HEK293 (cell line): ENCODE measurements at regions not wholly inside any gene's neighbourhood (a gene's known extent, or its start where the extent isn't known, plus 50 kb on each side); places are given as distances from the start of the nearest gene placed in this dataset.

ENCODE experiments used
- CTCF ChIA-PET: fragments of 350-600 bp; formaldehyde crosslinking; extraction: SDS; loops from one replicate; lab custom pipeline; 2021; ENCODE audit warnings: antibody characterized with exemption; lab: Yijun Ruan, JAX
- POLR2A ChIA-PET: fragments of 300-600 bp; formaldehyde crosslinking; extraction: SDS; loops from one replicate; lab custom pipeline; 2020; ENCODE audit warnings: antibody characterized with exemption, inconsistent platforms; lab: Yijun Ruan, JAX
- H3K27ac ChIP-seq: fragments of 200-500 bp; sonication (Bioruptor generic); 2 replicates; pipeline ENCODE4 v1.5.1; 2014; ENCODE audit warnings: low read depth, low read length, control low read depth, inconsistent platforms; ENCODE audit errors: extremely low read depth
- H3K36me3 ChIP-seq, 2 experiments: fragments of 200-500 bp in 1 of 2; sonication (Bioruptor generic) in 1 of 2; 1 replicate in 1 of 2; 2 replicates in 1 of 2; pipeline ENCODE4 v1.5.1; 2014 to 2017; ENCODE audit warnings: inconsistent platforms in 2 of 2, low read length in 2 of 2; ENCODE audit not compliant: control insufficient read depth in 2 of 2, insufficient read depth in 1 of 2
- H3K4me1 ChIP-seq: fragments of 200-500 bp; sonication (Bioruptor generic); 2 replicates; pipeline ENCODE4 v1.5.1; 2014; ENCODE audit warnings: mild to moderate bottlenecking, low read length, inconsistent platforms; ENCODE audit not compliant: control insufficient read depth, insufficient read depth
- H3K4me3 ChIP-seq: 2 replicates; pipeline ENCODE4 v1.5.1; 2011; ENCODE audit warnings: low read depth, mild to moderate bottlenecking, control low read depth, low read length, moderate library complexity
- H3K9me3 ChIP-seq: fragments of 200-500 bp; sonication (Bioruptor generic); 2 replicates; pipeline ENCODE4 v1.5.1; 2014; ENCODE audit warnings: low read depth, low read length, inconsistent platforms; ENCODE audit not compliant: control insufficient read depth, insufficient read depth
- HOXA7 ChIP-seq: sonication (generic); formaldehyde crosslinking; IDR thresholded peaks from 2 replicates; pipeline ENCODE4 v1.8.1; 2022; ENCODE audit warnings: missing genetic modification reagents, borderline replicate concordance
- KLF8 ChIP-seq: fragments of 450-650 bp; formaldehyde crosslinking; IDR thresholded peaks from 2 replicates; pipeline ENCODE4 v1.5.1; 2016; ENCODE audit warnings: missing biosample characterization, missing genetic modification characterization
- KLF9 ChIP-seq: fragments of 450-650 bp; formaldehyde crosslinking; IDR thresholded peaks from 2 replicates; pipeline ENCODE4 v1.5.1; 2016; ENCODE audit warnings: missing biosample characterization, missing genetic modification characterization, low read depth
- SCRT1 ChIP-seq: fragments of 450-650 bp; formaldehyde crosslinking; IDR thresholded peaks from 2 replicates; pipeline ENCODE4 v1.5.1; 2016; ENCODE audit warnings: missing biosample characterization, missing genetic modification characterization, borderline replicate concordance
- ZEB2 ChIP-seq: fragments of 450-650 bp; formaldehyde crosslinking; IDR thresholded peaks from 2 replicates; pipeline ENCODE4 v1.5.1; 2016; ENCODE audit warnings: missing biosample characterization, missing genetic modification characterization
- ZNF121 ChIP-seq: fragments of 450-650 bp; formaldehyde crosslinking; IDR thresholded peaks from 2 replicates; pipeline ENCODE4 v1.5.1; 2016; ENCODE audit warnings: missing biosample characterization, missing genetic modification characterization
- ZNF133 ChIP-seq: fragments of 450-650 bp; formaldehyde crosslinking; IDR thresholded peaks from 2 replicates; pipeline ENCODE4 v1.5.1; 2016; ENCODE audit warnings: missing biosample characterization, missing genetic modification characterization
- ZNF138 ChIP-seq: fragments of 450-650 bp; formaldehyde crosslinking; IDR thresholded peaks from 2 replicates; pipeline ENCODE4 v1.5.1; 2016; ENCODE audit warnings: missing biosample characterization, missing genetic modification characterization, borderline replicate concordance
- ZNF169 ChIP-seq: fragments of 450-650 bp; formaldehyde crosslinking; IDR thresholded peaks from 2 replicates; pipeline ENCODE4 v1.5.1; 2016; ENCODE audit warnings: missing biosample characterization, missing genetic modification characterization
- ZNF174 ChIP-seq: fragments of 450-650 bp; formaldehyde crosslinking; IDR thresholded peaks from 2 replicates; pipeline ENCODE4 v1.5.0; 2017; ENCODE audit warnings: missing biosample characterization, mild to moderate bottlenecking, missing genetic modification characterization
- ZNF175 ChIP-seq: fragments of 450-650 bp; formaldehyde crosslinking; IDR thresholded peaks from 2 replicates; pipeline ENCODE4 v1.5.1; 2016; ENCODE audit warnings: missing biosample characterization, missing genetic modification characterization
- ZNF19 ChIP-seq: fragments of 450-650 bp; formaldehyde crosslinking; IDR thresholded peaks from 2 replicates; pipeline ENCODE4; 2016; ENCODE audit warnings: missing biosample characterization, missing genetic modification characterization, low read depth
- ZNF37A ChIP-seq: fragments of 450-650 bp; IDR thresholded peaks from 2 replicates; pipeline ENCODE4 v1.5.1; 2018; ENCODE audit warnings: missing biosample characterization, missing genetic modification characterization
- ZNF510 ChIP-seq: fragments of 450-650 bp; formaldehyde crosslinking; IDR thresholded peaks from 2 replicates; pipeline ENCODE4 v1.5.1; 2018; ENCODE audit warnings: mild to moderate bottlenecking, missing genetic modification characterization, missing biosample characterization; ENCODE audit not compliant: insufficient replicate concordance
- ZNF529 ChIP-seq: fragments of 450-650 bp; formaldehyde crosslinking; IDR thresholded peaks from 2 replicates; pipeline ENCODE4 v1.5.1; 2017; ENCODE audit warnings: missing genetic modification characterization, missing biosample characterization; ENCODE audit not compliant: insufficient replicate concordance
- ZNF626 ChIP-seq: fragments of 450-650 bp; sonication (Bioruptor Pico); formaldehyde crosslinking; IDR thresholded peaks from 2 replicates; pipeline ENCODE4 v1.5.1; 2018; ENCODE audit warnings: missing biosample characterization, missing genetic modification characterization, inconsistent platforms
- ZNF629 ChIP-seq: fragments of 450-650 bp; formaldehyde crosslinking; IDR thresholded peaks from 2 replicates; pipeline ENCODE4 v1.5.1; 2017; ENCODE audit warnings: missing biosample characterization, missing genetic modification characterization
- ZNF747 ChIP-seq: fragments of 450-650 bp; formaldehyde crosslinking; IDR thresholded peaks from 2 replicates; pipeline ENCODE4 v1.5.1; 2016; ENCODE audit warnings: missing biosample characterization, missing genetic modification characterization
- TF ChIP-seq, protein P1 (sequence below): fragments of 450-650 bp; formaldehyde crosslinking; IDR thresholded peaks from 2 replicates; pipeline ENCODE4 v1.5.1; 2016; ENCODE audit warnings: missing biosample characterization, missing genetic modification characterization
- TF ChIP-seq, protein P2 (sequence below): fragments of 450-650 bp; formaldehyde crosslinking; IDR thresholded peaks from 2 replicates; pipeline ENCODE4 v1.5.1; 2016; ENCODE audit warnings: missing biosample characterization, missing genetic modification characterization
- TF ChIP-seq, protein P3 (sequence below): fragments of 450-650 bp; formaldehyde crosslinking; IDR thresholded peaks from 2 replicates; pipeline ENCODE4 v1.5.1; 2016; ENCODE audit warnings: missing biosample characterization, missing genetic modification characterization
- TF ChIP-seq, protein P4 (sequence below): fragments of 450-650 bp; formaldehyde crosslinking; IDR thresholded peaks from 2 replicates; pipeline ENCODE4 v1.5.1; 2016; ENCODE audit warnings: missing biosample characterization, missing genetic modification characterization
- TF ChIP-seq, protein P5 (sequence below): fragments of 450-650 bp; formaldehyde crosslinking; IDR thresholded peaks from 2 replicates; pipeline ENCODE4; 2016; ENCODE audit warnings: missing biosample characterization, missing genetic modification characterization
- TF ChIP-seq, protein P6 (sequence below): fragments of 450-650 bp; formaldehyde crosslinking; IDR thresholded peaks from 2 replicates; pipeline ENCODE4 v1.5.1; 2016; ENCODE audit warnings: missing biosample characterization, missing genetic modification characterization, low read depth

DNA sequence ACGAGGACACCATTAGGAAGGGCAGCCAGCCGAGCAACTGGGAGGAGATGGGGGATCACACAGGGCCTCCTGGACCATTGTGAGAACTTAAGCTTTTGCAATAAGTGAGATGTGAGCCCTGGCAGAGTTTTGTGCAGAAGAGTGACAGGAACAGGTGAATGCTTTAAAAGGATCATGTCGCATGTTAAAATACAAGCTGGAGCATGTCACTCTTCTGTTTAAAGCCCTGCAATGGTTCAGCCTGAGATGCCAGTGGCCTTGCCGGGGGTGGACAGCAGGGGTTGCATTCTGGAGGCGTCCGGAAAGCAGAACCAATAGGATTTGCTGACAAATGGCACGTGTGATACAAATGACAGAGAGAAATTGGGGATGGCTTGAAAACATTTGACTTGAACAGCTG is 137.5 kb upstream of the RFLNA start:
- H3K4me1 ChIP-seq = no peaks in the 10 kb centered on the region
- no peak overlapping the region for H3K27ac ChIP-seq
- POLR2A ChIA-PET = no interaction called here
- no peak for TF ChIP-seq ZNF510 (tag by site-specific recombination)
- TF ChIP-seq ZNF747 (tag by site-specific recombination) = no peak
- TF ChIP-seq, protein P1, sequence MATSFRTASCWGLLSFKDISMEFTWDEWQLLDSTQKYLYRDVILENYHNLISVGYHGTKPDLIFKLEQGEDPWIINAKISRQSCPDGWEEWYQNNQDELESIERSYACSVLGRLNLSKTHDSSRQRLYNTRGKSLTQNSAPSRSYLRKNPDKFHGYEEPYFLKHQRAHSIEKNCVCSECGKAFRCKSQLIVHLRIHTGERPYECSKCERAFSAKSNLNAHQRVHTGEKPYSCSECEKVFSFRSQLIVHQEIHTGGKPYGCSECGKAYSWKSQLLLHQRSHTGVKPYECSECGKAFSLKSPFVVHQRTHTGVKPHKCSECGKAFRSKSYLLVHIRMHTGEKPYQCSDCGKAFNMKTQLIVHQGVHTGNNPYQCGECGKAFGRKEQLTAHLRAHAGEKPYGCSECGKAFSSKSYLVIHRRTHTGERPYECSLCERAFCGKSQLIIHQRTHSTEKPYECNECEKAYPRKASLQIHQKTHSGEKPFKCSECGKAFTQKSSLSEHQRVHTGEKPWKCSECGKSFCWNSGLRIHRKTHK (tag by site-specific recombination) = no peak
- no peak for TF ChIP-seq ZNF529
- TF ChIP-seq ZNF175 (tag by site-specific recombination) = no peak
- H3K9me3 ChIP-seq = no peaks in the 10 kb centered on the region
- H3K4me3 ChIP-seq = no peak overlapping the region
- H3K36me3 ChIP-seq = no peaks in the 10 kb centered on the region
- CTCF ChIA-PET = interaction anchor here (0.6 kb wide), 1 partner anchor 946 kb away, joined by 3 read pairs; no protein-coding TSS in a partner anchor

DNA sequence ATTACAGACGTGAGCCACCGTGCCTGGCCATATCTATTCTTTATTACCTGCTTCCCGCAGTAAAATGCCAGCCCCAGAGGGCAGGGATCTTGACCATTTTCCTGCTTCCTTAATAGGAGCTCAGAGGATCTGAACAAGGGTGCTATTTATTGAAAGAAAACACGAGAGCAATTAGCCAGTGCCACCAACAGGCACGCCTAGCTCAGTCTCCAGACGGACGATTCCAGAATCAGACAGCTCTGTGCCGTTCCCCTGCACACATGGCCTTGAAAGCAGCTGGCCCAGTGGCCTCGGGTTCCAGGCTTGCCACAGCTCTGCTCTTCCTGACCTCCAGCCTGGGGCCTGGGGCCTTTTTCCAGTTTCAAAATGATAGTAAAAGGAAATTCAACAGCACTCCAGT is 135.2 kb upstream of the RFLNA start:
- ChIA-PET POLR2A (no interaction called here), CTCF (no interaction called here)
- Histone ChIP-seq H3K27ac (no peak overlapping the region), H3K9me3 (no peaks in the 10 kb centered on the region), H3K4me3 (no peak overlapping the region), H3K36me3 (no peaks in the 10 kb centered on the region), H3K4me1 (no peaks in the 10 kb centered on the region)
- TF ChIP-seq ZNF629 (tag by site-specific recombination) (no peak), ZNF174 (tag by site-specific recombination) (no peak), SCRT1 (tag by site-specific recombination) (no peak), ZEB2 (tag by site-specific recombination) (no peak), ZNF19 (no peak), HOXA7 (CRISPR knock-in tag) (no peak), ZNF133 (tag by site-specific recombination) (no peak), KLF9 (tag by site-specific recombination) (no peak), ZNF138 (tag by site-specific recombination) (no peak), ZNF626 (tag by site-specific recombination) (no peak), ZNF169 (tag by site-specific recombination) (no peak), ZNF37A (tag by site-specific recombination) (no peak), KLF8 (tag by site-specific recombination) (no peak), ZNF121 (tag by site-specific recombination) (no peak)
- TF ChIP-seq, protein P2, sequence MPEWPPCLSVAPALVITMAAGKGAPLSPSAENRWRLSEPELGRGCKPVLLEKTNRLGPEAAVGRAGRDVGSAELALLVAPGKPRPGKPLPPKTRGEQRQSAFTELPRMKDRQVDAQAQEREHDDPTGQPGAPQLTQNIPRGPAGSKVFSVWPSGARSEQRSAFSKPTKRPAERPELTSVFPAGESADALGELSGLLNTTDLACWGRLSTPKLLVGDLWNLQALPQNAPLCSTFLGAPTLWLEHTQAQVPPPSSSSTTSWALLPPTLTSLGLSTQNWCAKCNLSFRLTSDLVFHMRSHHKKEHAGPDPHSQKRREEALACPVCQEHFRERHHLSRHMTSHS = no peak
- TF ChIP-seq, protein P3, sequence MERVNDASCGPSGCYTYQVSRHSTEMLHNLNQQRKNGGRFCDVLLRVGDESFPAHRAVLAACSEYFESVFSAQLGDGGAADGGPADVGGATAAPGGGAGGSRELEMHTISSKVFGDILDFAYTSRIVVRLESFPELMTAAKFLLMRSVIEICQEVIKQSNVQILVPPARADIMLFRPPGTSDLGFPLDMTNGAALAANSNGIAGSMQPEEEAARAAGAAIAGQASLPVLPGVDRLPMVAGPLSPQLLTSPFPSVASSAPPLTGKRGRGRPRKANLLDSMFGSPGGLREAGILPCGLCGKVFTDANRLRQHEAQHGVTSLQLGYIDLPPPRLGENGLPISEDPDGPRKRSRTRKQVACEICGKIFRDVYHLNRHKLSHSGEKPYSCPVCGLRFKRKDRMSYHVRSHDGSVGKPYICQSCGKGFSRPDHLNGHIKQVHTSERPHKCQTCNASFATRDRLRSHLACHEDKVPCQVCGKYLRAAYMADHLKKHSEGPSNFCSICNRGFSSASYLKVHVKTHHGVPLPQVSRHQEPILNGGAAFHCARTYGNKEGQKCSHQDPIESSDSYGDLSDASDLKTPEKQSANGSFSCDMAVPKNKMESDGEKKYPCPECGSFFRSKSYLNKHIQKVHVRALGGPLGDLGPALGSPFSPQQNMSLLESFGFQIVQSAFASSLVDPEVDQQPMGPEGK (tag by site-specific recombination) = no peak
- TF ChIP-seq, protein P4, sequence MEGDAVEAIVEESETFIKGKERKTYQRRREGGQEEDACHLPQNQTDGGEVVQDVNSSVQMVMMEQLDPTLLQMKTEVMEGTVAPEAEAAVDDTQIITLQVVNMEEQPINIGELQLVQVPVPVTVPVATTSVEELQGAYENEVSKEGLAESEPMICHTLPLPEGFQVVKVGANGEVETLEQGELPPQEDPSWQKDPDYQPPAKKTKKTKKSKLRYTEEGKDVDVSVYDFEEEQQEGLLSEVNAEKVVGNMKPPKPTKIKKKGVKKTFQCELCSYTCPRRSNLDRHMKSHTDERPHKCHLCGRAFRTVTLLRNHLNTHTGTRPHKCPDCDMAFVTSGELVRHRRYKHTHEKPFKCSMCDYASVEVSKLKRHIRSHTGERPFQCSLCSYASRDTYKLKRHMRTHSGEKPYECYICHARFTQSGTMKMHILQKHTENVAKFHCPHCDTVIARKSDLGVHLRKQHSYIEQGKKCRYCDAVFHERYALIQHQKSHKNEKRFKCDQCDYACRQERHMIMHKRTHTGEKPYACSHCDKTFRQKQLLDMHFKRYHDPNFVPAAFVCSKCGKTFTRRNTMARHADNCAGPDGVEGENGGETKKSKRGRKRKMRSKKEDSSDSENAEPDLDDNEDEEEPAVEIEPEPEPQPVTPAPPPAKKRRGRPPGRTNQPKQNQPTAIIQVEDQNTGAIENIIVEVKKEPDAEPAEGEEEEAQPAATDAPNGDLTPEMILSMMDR = no peak
- TF ChIP-seq, protein P5, sequence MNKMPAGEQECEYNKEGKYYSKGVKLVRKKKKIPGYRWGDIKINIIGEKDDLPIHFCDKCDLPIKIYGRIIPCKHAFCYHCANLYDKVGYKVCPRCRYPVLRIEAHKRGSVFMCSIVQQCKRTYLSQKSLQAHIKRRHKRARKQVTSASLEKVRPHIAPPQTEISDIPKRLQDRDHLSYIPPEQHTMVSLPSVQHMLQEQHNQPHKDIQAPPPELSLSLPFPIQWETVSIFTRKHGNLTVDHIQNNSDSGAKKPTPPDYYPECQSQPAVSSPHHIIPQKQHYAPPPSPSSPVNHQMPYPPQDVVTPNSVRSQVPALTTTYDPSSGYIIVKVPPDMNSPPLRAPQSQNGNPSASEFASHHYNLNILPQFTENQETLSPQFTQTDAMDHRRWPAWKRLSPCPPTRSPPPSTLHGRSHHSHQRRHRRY (tag by site-specific recombination) = no peak
- TF ChIP-seq, protein P6, sequence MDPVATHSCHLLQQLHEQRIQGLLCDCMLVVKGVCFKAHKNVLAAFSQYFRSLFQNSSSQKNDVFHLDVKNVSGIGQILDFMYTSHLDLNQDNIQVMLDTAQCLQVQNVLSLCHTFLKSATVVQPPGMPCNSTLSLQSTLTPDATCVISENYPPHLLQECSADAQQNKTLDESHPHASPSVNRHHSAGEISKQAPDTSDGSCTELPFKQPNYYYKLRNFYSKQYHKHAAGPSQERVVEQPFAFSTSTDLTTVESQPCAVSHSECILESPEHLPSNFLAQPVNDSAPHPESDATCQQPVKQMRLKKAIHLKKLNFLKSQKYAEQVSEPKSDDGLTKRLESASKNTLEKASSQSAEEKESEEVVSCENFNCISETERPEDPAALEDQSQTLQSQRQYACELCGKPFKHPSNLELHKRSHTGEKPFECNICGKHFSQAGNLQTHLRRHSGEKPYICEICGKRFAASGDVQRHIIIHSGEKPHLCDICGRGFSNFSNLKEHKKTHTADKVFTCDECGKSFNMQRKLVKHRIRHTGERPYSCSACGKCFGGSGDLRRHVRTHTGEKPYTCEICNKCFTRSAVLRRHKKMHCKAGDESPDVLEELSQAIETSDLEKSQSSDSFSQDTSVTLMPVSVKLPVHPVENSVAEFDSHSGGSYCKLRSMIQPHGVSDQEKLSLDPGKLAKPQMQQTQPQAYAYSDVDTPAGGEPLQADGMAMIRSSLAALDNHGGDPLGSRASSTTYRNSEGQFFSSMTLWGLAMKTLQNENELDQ = no peak
